PC-3 (cell line): ENCODE measurements at regions not wholly inside any gene's neighbourhood (a gene's known extent, or its start where the extent isn't known, plus 50 kb on each side); places are given as distances from the start of the nearest gene placed in this dataset.

Source experiments
- ATAC-seq: fragments of 200-7000 bp; cut with Tn5 transposase; 2 replicates; pipeline ENCODE4 v1.9.1; 2020; ENCODE audit warnings: mild to moderate bottlenecking, moderate library complexity
- BruUV-seq: library from RNA; stranded (reverse); fragments of 400-500 nt; replicated peaks from 2 replicates; lab custom pipeline; 2021; lab: Mats Ljungman, UMichigan
- CTCF ChIA-PET: fragments of 300-600 bp; sonication (Branson Sonifier 250); formaldehyde crosslinking; loops from one replicate; lab custom pipeline; 2022; ENCODE audit warnings: antibody characterized with exemption; lab: Charles Lee
- POLR2A ChIA-PET: fragments of 300-600 bp; sonication (Branson Sonifier 250); formaldehyde crosslinking; loops from one replicate; lab custom pipeline; 2022; ENCODE audit warnings: antibody characterized with exemption; ENCODE audit not compliant: unreplicated experiment; lab: Charles Lee
- DNase-seq: peaks from one replicate; pipeline ENCODE4 v3.0.0-alpha.2; 2015
- H2AFZ ChIP-seq: fragments of 300-600 bp; sonication (generic); 2 replicates; pipeline ENCODE4 v1.6.0; 2016; ENCODE audit warnings: antibody characterized with exemption, low read length
- H3F3A ChIP-seq: fragments of 300-600 bp; sonication (generic); one replicate; pipeline ENCODE4 v1.6.0; 2017; ENCODE audit warnings: antibody characterized with exemption, low read length, control low read depth, mild to moderate bottlenecking; ENCODE audit not compliant: unreplicated experiment
- H3K27ac ChIP-seq: fragments of 300-600 bp; sonication (generic); 2 replicates; pipeline ENCODE4 v1.5.1; 2016; ENCODE audit warnings: mild to moderate bottlenecking, low read length
- H3K27me3 ChIP-seq: fragments of 300-600 bp; sonication (generic); 2 replicates; pipeline ENCODE4 v1.6.1; 2016; ENCODE audit warnings: low read length, mixed read lengths
- H3K36me3 ChIP-seq: fragments of 300-600 bp; sonication (generic); 2 replicates; pipeline ENCODE4 v1.6.1; 2016; ENCODE audit warnings: low read depth, mixed run types, low read length, mixed read lengths
- H3K4me1 ChIP-seq: fragments of 300-600 bp; sonication (generic); 2 replicates; pipeline ENCODE4 v1.5.1; 2016; ENCODE audit warnings: low read length; ENCODE audit not compliant: insufficient read depth
- H3K4me2 ChIP-seq: fragments of 300-600 bp; sonication (generic); 2 replicates; pipeline ENCODE4 v1.6.0; 2016; ENCODE audit warnings: low read length
- H3K4me3 ChIP-seq: fragments of 300-600 bp; sonication (generic); 2 replicates; pipeline ENCODE4 v1.5.1; 2016; ENCODE audit warnings: mild to moderate bottlenecking, low read length, mixed read lengths
- H3K79me2 ChIP-seq: fragments of 300-600 bp; sonication (generic); 2 replicates; pipeline ENCODE4 v1.6.1; 2017; ENCODE audit warnings: low read length, mixed read lengths
- H3K9ac ChIP-seq: fragments of 300-600 bp; sonication (generic); 2 replicates; pipeline ENCODE4 v1.6.0; 2016; ENCODE audit warnings: mild to moderate bottlenecking, low read length
- H3K9me2 ChIP-seq: fragments of 300-600 bp; sonication (generic); replicated peaks from 2 replicates; pipeline ENCODE4 v1.6.1; 2016; ENCODE audit warnings: mixed run types, low read length, mixed read lengths
- H3K9me3 ChIP-seq: fragments of 300-600 bp; sonication (generic); 2 replicates; pipeline ENCODE4 v1.6.1; 2016; ENCODE audit warnings: low read length, mixed read lengths
- H4K20me1 ChIP-seq: fragments of 300-600 bp; sonication (generic); 2 replicates; pipeline ENCODE4 v1.6.1; 2016; ENCODE audit warnings: low read length, mixed read lengths
- EZH2 ChIP-seq: fragments of 300-600 bp; sonication (generic); IDR thresholded peaks from one replicate; pipeline ENCODE4 v1.6.1; 2017; ENCODE audit warnings: antibody characterized with exemption, mild to moderate bottlenecking, low read length; ENCODE audit not compliant: unreplicated experiment
- EZH2phosphoT487 ChIP-seq: fragments of 300-600 bp; sonication (generic); IDR thresholded peaks from 2 replicates; pipeline ENCODE4 v1.6.1; 2018; ENCODE audit warnings: mild to moderate bottlenecking, antibody characterized with exemption, low read length, borderline replicate concordance
- intact Hi-C: fragments of 100-400 bp; cut with micrococcal nuclease; formaldehyde crosslinking; loops from 2 replicates; pipeline ENCODE4 v1.9.0; 2023
- TF ChIP-seq, protein P1 (sequence below): fragments of 300-600 bp; sonication (generic); conservative IDR thresholded peaks from 2 replicates; pipeline ENCODE4 v1.5.1; 2017; ENCODE audit warnings: antibody characterized with exemption, low read depth, mild to moderate bottlenecking, low read length

GRCh38 chr7:52723606-52724005 lies 311.8 kb upstream of the POM121L12 start:
- intact Hi-C loops, result no loop called here
- no peaks in the 10 kb centered on the region for H3K79me2 ChIP-seq
- CTCF ChIA-PET, result no interaction called here
- H3K9ac ChIP-seq, result no peak overlapping the region
- H3K9me2 ChIP-seq, result no peaks in the 10 kb centered on the region
- BruUV-seq, result no TSS peak
- no peak overlapping the region for H3K4me2 ChIP-seq
- no peaks in the 10 kb centered on the region for H4K20me1 ChIP-seq
- no peaks in the 10 kb centered on the region for H3F3A ChIP-seq
- DNase-seq (no peak), ATAC-seq (no peak)
- no peaks in the 10 kb centered on the region for H3K27me3 ChIP-seq
- H3K4me3 ChIP-seq, result no peak overlapping the region
- H3K9me3 ChIP-seq, result no peaks in the 10 kb centered on the region
- no peak overlapping the region for H2AFZ ChIP-seq
- no peaks in the 10 kb centered on the region for H3K4me1 ChIP-seq
- POLR2A ChIA-PET, result no interaction called here
- no peaks in the 10 kb centered on the region for H3K36me3 ChIP-seq
- TF ChIP-seq EZH2phosphoT487 (no peak), EZH2 (no peak)
- TF ChIP-seq, protein P1, sequence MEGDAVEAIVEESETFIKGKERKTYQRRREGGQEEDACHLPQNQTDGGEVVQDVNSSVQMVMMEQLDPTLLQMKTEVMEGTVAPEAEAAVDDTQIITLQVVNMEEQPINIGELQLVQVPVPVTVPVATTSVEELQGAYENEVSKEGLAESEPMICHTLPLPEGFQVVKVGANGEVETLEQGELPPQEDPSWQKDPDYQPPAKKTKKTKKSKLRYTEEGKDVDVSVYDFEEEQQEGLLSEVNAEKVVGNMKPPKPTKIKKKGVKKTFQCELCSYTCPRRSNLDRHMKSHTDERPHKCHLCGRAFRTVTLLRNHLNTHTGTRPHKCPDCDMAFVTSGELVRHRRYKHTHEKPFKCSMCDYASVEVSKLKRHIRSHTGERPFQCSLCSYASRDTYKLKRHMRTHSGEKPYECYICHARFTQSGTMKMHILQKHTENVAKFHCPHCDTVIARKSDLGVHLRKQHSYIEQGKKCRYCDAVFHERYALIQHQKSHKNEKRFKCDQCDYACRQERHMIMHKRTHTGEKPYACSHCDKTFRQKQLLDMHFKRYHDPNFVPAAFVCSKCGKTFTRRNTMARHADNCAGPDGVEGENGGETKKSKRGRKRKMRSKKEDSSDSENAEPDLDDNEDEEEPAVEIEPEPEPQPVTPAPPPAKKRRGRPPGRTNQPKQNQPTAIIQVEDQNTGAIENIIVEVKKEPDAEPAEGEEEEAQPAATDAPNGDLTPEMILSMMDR, result no peak
- H3K27ac ChIP-seq, result no peak overlapping the region

DNA sequence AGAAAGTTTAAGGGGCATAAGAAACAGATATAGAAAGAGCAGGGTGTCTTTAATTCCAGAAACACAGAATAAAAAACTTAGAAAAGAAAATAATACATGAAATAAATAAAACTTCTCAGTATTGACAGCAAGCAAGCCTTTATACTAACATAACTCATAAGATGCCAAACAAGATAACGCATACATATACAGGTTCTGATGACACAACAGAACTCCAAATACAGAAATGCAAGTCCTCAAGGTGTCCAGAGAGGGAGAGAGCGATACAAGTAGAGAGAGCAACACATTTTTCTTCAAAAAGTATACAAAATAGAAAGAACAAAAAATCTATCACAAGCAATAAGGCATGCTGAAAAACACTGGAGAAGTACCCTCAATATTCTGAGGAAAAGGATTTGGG lies 314.6 kb upstream of the POM121L12 start:
- DNase-seq (no peak), ATAC-seq (no peak)
- intact Hi-C loops, result no loop called here
- Histone ChIP-seq H4K20me1 (no peaks in the 10 kb centered on the region), H3K36me3 (no peaks in the 10 kb centered on the region), H3K9ac (no peak overlapping the region), H3K4me2 (no peak overlapping the region), H3K79me2 (no peaks in the 10 kb centered on the region), H3K27me3 (no peaks in the 10 kb centered on the region), H2AFZ (no peak overlapping the region), H3K4me3 (no peak overlapping the region), H3K4me1 (no peaks in the 10 kb centered on the region), H3K27ac (no peak overlapping the region), H3K9me2 (no peaks in the 10 kb centered on the region), H3K9me3 (no peaks in the 10 kb centered on the region), H3F3A (no peaks in the 10 kb centered on the region)
- ChIA-PET CTCF (no interaction called here), POLR2A (no interaction called here)
- BruUV-seq, result no TSS peak
- TF ChIP-seq EZH2phosphoT487, result no peak
- TF ChIP-seq EZH2, result no peak
- TF ChIP-seq, protein P1, result no peak

- ChIA-PET CTCF (no interaction called here), POLR2A (no interaction called here)
- Histone ChIP-seq H3K4me3 (no peak overlapping the region), H3F3A (no peaks in the 10 kb centered on the region), H3K9ac (no peak overlapping the region), H3K79me2 (no peaks in the 10 kb centered on the region), H3K9me3 (no peaks in the 10 kb centered on the region), H3K27me3 (no peaks in the 10 kb centered on the region), H3K9me2 (no peaks in the 10 kb centered on the region), H3K4me1 (no peaks in the 10 kb centered on the region), H3K27ac (no peak overlapping the region), H2AFZ (no peak overlapping the region), H4K20me1 (no peaks in the 10 kb centered on the region), H3K4me2 (no peak overlapping the region), H3K36me3 (no peaks in the 10 kb centered on the region)
- intact Hi-C loops, result no loop called here
- no peak for TF ChIP-seq EZH2phosphoT487
- TF ChIP-seq, protein P1, result no peak
- DNase-seq (no peak), ATAC-seq (no peak)
- BruUV-seq, result no TSS peak
Observed at GRCh38 chr7:52719677-52720076, 315.8 kb upstream of the POM121L12 start.
